BLaER1 (cell line): ENCODE measurements at regions not wholly inside any gene's neighbourhood (a gene's known extent, or its start where the extent isn't known, plus 50 kb on each side); places are given as distances from the start of the nearest gene placed in this dataset.

Experiments used
- H3K27ac ChIP-seq: shearing (Covaris generic); formaldehyde crosslinking; 2 replicates; pipeline ENCODE4 v1.8.1; 2022
- H3K27me3 ChIP-seq: shearing (Covaris generic); formaldehyde crosslinking; 2 replicates; pipeline ENCODE4 v1.8.1; 2022
- H3K36me3 ChIP-seq: shearing (Covaris generic); formaldehyde crosslinking; 2 replicates; pipeline ENCODE4 v1.8.1; 2022
- H3K4me1 ChIP-seq: shearing (Covaris generic); formaldehyde crosslinking; 2 replicates; pipeline ENCODE4 v1.8.1; 2022
- H3K4me2 ChIP-seq: shearing (Covaris generic); formaldehyde crosslinking; 2 replicates; pipeline ENCODE4 v1.8.1; 2022
- H3K4me3 ChIP-seq: shearing (Covaris generic); formaldehyde crosslinking; 2 replicates; pipeline ENCODE4 v1.8.1; 2022
- H3K9ac ChIP-seq: shearing (Covaris generic); formaldehyde crosslinking; 2 replicates; pipeline ENCODE4 v1.8.1; 2022
- H3K9me3 ChIP-seq: shearing (Covaris generic); formaldehyde crosslinking; 2 replicates; pipeline ENCODE4 v1.8.1; 2022
- H4K20me1 ChIP-seq: shearing (Covaris generic); formaldehyde crosslinking; 2 replicates; pipeline ENCODE4 v1.8.1; 2022
- Cebpa-rat ChIP-seq: shearing (Covaris generic); IDR thresholded peaks from 2 replicates; pipeline ENCODE4 v1.8.1; 2022

- Histone ChIP-seq H3K4me3 (no peak overlapping the region), H4K20me1 (no peaks in the 10 kb centered on the region), H3K27me3 (no peaks in the 10 kb centered on the region), H3K4me1 (peaks cover 6% of the 10 kb centered on the region; the same call in 1 of the 2 replicates), H3K4me2 (no peak overlapping the region), H3K36me3 (no peaks in the 10 kb centered on the region), H3K27ac (no peak overlapping the region), H3K9ac (no peak overlapping the region), H3K9me3 (no peaks in the 10 kb centered on the region)
- TF ChIP-seq Cebpa-rat, result no peak
These were observed 208.1 kb upstream of the CADM1 start for GRCh38 chr11:115712296-115712695.

- H3K27me3 ChIP-seq, result no peaks in the 10 kb centered on the region
These were observed 206.8 kb upstream of the CADM1 start for GRCh38 chr11:115710980-115711379.

DNA sequence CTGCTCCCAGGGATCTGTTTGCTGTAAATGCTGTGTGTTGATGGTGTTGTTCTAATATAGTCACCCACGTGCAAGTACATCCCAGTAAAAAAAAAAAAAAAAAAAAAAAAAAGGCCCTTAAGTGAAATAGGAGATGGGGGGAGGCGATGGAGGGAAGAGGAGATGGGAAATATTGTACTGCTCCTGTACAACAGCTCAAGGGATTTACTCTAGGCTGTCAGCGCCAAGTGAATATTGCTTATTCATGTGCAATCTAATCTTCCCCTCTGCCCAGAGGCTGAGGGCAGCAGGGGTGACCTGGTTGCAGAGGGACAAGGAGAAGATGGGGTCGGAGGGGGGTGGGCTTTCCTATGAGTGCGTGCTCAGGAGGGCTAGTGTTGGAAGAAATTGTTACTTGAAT is 206.2 kb upstream of the CADM1 start:
- Histone ChIP-seq H3K27ac (no peak overlapping the region), H3K9ac (no peak overlapping the region), H3K4me3 (no peak overlapping the region), H3K9me3 (no peaks in the 10 kb centered on the region), H3K36me3 (no peaks in the 10 kb centered on the region), H3K4me1 (peaks cover 6% of the 10 kb centered on the region; the same call in 1 of the 2 replicates), H3K27me3 (no peaks in the 10 kb centered on the region), H3K4me2 (no peak overlapping the region), H4K20me1 (no peaks in the 10 kb centered on the region)
- TF ChIP-seq Cebpa-rat, result no peak

More at GRCh38 chr11:115710980-115711379, 206.8 kb upstream of the CADM1 start:
- Histone ChIP-seq H3K4me3 (no peak overlapping the region), H3K27ac (no peak overlapping the region), H4K20me1 (no peaks in the 10 kb centered on the region), H3K9me3 (no peaks in the 10 kb centered on the region), H3K9ac (no peak overlapping the region), H3K4me1 (peaks cover 6% of the 10 kb centered on the region; the same call in 1 of the 2 replicates), H3K36me3 (no peaks in the 10 kb centered on the region), H3K4me2 (no peak overlapping the region)
- no peak for TF ChIP-seq Cebpa-rat

DNA sequence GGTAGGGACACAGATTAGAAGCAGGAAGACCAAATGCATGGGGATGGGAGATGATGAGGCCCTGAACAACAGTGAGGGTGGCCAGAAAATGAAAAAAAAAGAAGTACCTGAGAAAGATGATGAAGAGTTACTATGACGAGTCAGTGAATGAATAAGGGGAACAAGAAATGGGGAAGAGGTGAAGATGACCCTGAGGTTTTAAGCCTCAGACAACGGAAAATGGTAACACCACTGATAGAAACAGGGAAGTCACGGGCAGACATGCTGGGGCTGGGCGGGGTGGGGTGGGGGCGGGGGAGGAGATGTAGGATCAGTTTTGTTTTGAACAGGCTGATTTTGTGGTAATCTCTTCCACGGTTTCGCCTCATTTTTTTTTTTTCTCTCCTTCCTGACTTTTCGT is 205.1 kb upstream of the CADM1 start:
- Histone ChIP-seq H3K27me3 (no peaks in the 10 kb centered on the region), H3K4me2 (0 out of 2 replicates have a peak overlapping the region, but pooled peaks have one; percentile 25), H3K27ac (no peak overlapping the region), H3K4me3 (no peak overlapping the region), H3K36me3 (no peaks in the 10 kb centered on the region), H3K4me1 (peaks cover 6% of the 10 kb centered on the region; the same call in 1 of the 2 replicates), H3K9ac (no peak overlapping the region), H4K20me1 (no peaks in the 10 kb centered on the region), H3K9me3 (peaks cover 8% of the 10 kb centered on the region)
- no peak for TF ChIP-seq Cebpa-rat

GRCh38 chr11:115707180-115707905 is 203.1 kb upstream of the CADM1 start:
- Histone ChIP-seq H4K20me1 (no peaks in the 10 kb centered on the region), H3K4me3 (no peak overlapping the region), H3K9ac (no peak overlapping the region), H3K4me2 (no peak overlapping the region), H3K36me3 (no peaks in the 10 kb centered on the region), H3K27me3 (no peaks in the 10 kb centered on the region), H3K9me3 (peaks cover 17% of the 10 kb centered on the region), H3K4me1 (peaks cover 6% of the 10 kb centered on the region), H3K27ac (no peak overlapping the region)
- no peak for TF ChIP-seq Cebpa-rat

DNA sequence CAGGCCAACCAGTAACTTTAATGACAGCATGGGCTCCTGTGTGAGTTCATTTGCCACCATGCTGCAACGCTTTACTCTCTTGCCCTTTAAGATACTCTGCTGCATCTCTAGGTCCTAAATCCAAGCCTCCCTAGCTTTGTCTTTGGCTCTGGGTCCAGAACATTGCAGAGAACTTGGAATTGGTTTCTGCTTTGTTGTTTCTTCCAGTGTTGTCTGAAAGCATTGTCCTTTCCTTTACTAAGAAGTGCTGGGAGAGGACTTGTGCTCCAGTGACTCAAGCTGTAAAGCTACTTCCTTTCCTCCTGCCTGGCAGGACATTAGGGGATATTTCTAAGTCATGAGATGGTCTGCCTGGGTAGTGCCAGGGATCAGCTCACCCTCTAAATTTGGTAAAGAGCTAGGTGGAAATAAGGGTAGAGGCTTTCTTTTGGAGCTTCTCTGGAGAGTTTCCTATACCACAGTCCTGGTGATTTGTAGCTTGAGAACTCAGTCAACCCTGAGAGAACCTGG is 202.5 kb upstream of the CADM1 start:
- Histone ChIP-seq H3K4me1 (peaks cover 13% of the 10 kb centered on the region), H3K36me3 (no peaks in the 10 kb centered on the region), H3K27ac (no peak overlapping the region), H4K20me1 (no peaks in the 10 kb centered on the region), H3K9me3 (peaks cover 17% of the 10 kb centered on the region), H3K4me3 (no peak overlapping the region), H3K27me3 (no peaks in the 10 kb centered on the region), H3K4me2 (no peak overlapping the region), H3K9ac (no peak overlapping the region)
- TF ChIP-seq Cebpa-rat, result no peak

- Histone ChIP-seq H3K9ac (no peak overlapping the region), H3K4me1 (peaks cover 17% of the 10 kb centered on the region), H3K36me3 (no peaks in the 10 kb centered on the region), H3K27me3 (no peaks in the 10 kb centered on the region), H3K27ac (no peak overlapping the region), H3K4me3 (no peak overlapping the region), H3K4me2 (no peak overlapping the region), H3K9me3 (peaks cover 17% of the 10 kb centered on the region), H4K20me1 (no peaks in the 10 kb centered on the region)
- no peak for TF ChIP-seq Cebpa-rat
These were observed 201.0 kb upstream of the CADM1 start for GRCh38 chr11:115705200-115705599.

- no peak overlapping the region for H3K27ac ChIP-seq
- H3K4me3 ChIP-seq, result no peak overlapping the region
- peaks cover 20% of the 10 kb centered on the region for H3K4me1 ChIP-seq
- no peak overlapping the region for H3K9ac ChIP-seq
- no peaks in the 10 kb centered on the region for H3K36me3 ChIP-seq
- no peak for TF ChIP-seq Cebpa-rat
- H4K20me1 ChIP-seq, result no peaks in the 10 kb centered on the region
- peaks cover 17% of the 10 kb centered on the region for H3K9me3 ChIP-seq
- H3K27me3 ChIP-seq, result no peaks in the 10 kb centered on the region
- H3K4me2 ChIP-seq, result peak overlapping the region; percentile 13; the same call in 1 of the 2 replicates
These were observed 197.0 kb upstream of the CADM1 start for GRCh38 chr11:115700981-115701875.

DNA sequence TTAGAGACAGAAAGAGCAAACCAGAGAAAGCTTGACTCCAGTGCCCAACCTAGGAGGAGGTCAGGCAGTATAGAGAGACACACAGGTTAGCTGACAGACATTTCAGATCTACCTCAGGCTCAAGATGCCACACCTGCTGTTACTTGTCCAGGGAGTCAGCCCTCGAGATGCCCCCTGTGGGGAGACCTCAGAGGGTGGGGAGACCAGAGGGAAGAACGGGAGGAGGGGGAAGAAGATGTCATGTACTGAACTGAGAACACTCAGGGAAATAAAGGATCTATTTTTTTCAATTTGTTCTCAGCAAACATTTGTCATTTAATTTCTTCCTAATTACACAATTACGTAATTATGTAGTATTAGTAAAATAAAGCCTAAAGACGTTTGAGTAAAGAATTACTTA is 196.3 kb upstream of the CADM1 start:
- Histone ChIP-seq H3K4me2 (no peak overlapping the region), H3K4me1 (peaks cover 20% of the 10 kb centered on the region), H3K9ac (no peak overlapping the region), H3K27me3 (no peaks in the 10 kb centered on the region), H3K4me3 (no peak overlapping the region), H3K36me3 (no peaks in the 10 kb centered on the region), H3K27ac (no peak overlapping the region), H3K9me3 (peaks cover 17% of the 10 kb centered on the region), H4K20me1 (no peaks in the 10 kb centered on the region)
- TF ChIP-seq Cebpa-rat, result no peak

DNA sequence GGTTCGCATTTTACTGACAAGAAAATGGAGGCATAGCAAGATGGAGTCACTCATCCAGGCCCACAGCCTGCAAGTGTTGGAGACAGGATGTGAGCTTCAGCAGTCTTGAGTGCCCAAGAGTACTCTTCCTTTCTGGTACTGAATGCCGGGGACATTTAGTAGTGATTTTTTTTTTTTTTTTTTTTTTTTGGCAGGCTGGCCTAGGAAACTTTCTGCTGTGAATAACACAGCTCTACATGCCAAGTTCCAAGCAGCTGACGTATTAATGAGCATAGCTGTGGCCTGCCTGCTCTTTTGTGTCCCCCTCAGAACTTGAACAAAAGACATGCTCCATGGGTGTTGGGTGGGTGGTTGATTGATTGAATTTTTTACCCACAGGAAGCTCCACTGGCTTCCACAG is 195.5 kb upstream of the CADM1 start:
- Histone ChIP-seq H3K9me3 (peaks cover 14% of the 10 kb centered on the region), H3K27me3 (no peaks in the 10 kb centered on the region), H3K9ac (no peak overlapping the region), H3K4me2 (peak overlapping the region; percentile 18; the same call in 1 of the 2 replicates), H3K4me1 (peaks cover 20% of the 10 kb centered on the region), H3K36me3 (no peaks in the 10 kb centered on the region), H4K20me1 (no peaks in the 10 kb centered on the region), H3K4me3 (no peak overlapping the region), H3K27ac (no peak overlapping the region)
- no peak for TF ChIP-seq Cebpa-rat
